GM18502 (cell line): ENCODE measurements at regions not wholly inside any gene's neighbourhood (a gene's known extent, or its start where the extent isn't known, plus 50 kb on each side); places are given as distances from the start of the nearest gene placed in this dataset.
"Not testable (repeated sequence)": the region's sequence is repeated elsewhere in the genome, so short reads cannot be mapped to it uniquely, and the experiment has no call there.

ENCODE experiments used
- ATAC-seq: cut with Tn5 transposase; IDR thresholded peaks from one replicate; pipeline ENCODE4 v1.9.1; 2021; ENCODE audit warnings: mild to moderate bottlenecking; ENCODE audit not compliant: unreplicated experiment, poor library complexity

- no peak for ATAC-seq
These were observed 134.9 kb downstream of the SAMD9 start for GRCh38 chr7:92982928-92983327.

GRCh38 chr7:92976931-92977330 is 140.6 kb upstream of the CDK6 start:
- no peak for ATAC-seq

- no peak for ATAC-seq
These were observed 137.6 kb upstream of the CDK6 start for GRCh38 chr7:92973974-92974373.

DNA sequence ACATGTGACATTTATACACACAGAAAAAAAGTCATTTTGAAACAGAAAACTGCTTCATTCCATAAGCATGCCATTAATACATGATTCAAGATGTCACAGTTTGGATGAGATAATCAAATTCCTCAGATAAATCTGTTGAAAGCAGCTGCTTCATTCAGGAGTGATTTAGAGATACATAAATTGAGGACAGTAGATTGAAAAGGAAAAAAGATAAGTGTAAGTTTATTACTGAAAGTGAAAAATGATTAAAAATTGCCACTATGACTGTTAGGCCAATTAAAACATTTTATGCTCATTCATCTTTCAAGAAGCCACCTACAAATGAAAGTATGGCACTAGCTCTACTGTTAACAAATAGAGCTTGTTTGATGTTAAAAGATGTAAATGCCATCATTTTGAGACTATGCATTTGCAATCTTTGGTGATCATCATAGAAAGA is 136.9 kb upstream of the CDK6 start:
- no peak for ATAC-seq

- no peak for ATAC-seq
These were observed 136.1 kb upstream of the CDK6 start for GRCh38 chr7:92972441-92972840.

- no peak for ATAC-seq
These were observed 132.7 kb upstream of the CDK6 start for GRCh38 chr7:92969061-92969460.

DNA sequence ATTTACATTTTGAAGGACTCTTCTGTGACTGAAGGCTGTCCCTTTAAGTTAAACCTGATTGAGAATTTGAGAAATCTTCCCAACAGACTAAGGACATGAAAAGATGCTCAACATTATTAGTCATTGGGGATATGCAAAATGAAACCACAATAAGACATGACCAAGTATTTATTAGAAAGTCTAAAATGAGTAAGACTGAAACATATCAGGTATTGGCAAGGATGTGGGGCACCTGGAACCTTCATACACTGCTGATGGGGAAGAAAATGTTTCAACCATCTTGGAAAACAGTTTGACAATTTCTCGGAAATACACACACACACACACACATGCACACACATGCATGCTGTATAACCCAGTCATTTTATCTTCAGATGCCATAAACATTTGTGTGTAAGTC is 132.1 kb upstream of the CDK6 start:
- peak; percentile 80 for ATAC-seq

GRCh38 chr7:92967238-92967637 is 130.9 kb upstream of the CDK6 start:
- no peak for ATAC-seq

DNA sequence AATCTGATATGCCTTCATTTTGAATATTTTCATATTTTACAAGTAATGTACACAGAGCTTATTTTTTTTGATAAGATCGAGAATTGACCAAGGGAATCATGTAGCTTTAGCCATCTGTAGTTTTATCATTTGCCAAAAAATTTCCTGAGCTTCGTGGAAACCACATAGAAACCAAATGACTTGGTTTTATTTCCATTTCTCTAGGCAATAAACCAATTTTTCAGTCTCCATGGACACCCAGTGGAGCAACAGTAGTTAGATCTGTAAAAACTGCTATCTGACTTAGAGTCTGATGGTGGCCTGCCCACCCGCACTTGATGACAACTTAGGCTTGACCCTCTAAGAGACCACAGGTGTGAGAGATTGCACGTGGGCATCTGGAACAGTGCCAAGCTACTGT is 127.8 kb upstream of the CDK6 start:
- no peak for ATAC-seq

GRCh38 chr7:92963566-92963965 is 127.2 kb upstream of the CDK6 start:
- no peak for ATAC-seq

GRCh38 chr7:92961961-92962360 is 125.6 kb upstream of the CDK6 start:
- no peak for ATAC-seq

DNA sequence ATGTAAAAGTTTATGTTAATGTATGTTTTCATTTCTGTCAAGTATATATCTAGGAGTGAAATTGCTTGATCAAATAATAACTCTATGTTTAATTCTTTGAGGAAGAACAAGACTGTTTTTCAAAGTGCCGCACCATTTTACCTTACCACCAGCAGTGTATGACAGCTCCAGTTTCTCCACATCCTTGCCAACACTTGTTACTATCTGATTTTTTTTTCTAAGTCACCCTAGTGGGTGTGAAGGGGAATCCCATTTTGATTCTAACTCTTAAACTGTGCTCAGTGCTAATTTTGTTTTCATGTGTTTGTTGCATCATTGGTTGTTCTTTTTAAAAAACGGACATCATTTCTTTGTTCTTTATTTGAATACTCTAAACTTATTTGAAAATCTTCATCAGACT is 120.2 kb upstream of the CDK6 start:
- ATAC-seq: no peak

GRCh38 chr7:92955081-92955480 is 118.7 kb upstream of the CDK6 start:
- ATAC-seq: no peak

- no peak for ATAC-seq
These were observed 117.3 kb upstream of the CDK6 start for GRCh38 chr7:92953657-92954056.

- no peak for ATAC-seq
These were observed 113.4 kb upstream of the CDK6 start for GRCh38 chr7:92949748-92950147.

GRCh38 chr7:92945840-92946239 is 109.5 kb upstream of the CDK6 start:
- no peak for ATAC-seq

GRCh38 chr7:92944633-92945032 is 108.3 kb upstream of the CDK6 start:
- no peak for ATAC-seq

- ATAC-seq: not testable (repeated sequence)
These were observed 106.3 kb upstream of the CDK6 start for GRCh38 chr7:92942706-92943105.

DNA sequence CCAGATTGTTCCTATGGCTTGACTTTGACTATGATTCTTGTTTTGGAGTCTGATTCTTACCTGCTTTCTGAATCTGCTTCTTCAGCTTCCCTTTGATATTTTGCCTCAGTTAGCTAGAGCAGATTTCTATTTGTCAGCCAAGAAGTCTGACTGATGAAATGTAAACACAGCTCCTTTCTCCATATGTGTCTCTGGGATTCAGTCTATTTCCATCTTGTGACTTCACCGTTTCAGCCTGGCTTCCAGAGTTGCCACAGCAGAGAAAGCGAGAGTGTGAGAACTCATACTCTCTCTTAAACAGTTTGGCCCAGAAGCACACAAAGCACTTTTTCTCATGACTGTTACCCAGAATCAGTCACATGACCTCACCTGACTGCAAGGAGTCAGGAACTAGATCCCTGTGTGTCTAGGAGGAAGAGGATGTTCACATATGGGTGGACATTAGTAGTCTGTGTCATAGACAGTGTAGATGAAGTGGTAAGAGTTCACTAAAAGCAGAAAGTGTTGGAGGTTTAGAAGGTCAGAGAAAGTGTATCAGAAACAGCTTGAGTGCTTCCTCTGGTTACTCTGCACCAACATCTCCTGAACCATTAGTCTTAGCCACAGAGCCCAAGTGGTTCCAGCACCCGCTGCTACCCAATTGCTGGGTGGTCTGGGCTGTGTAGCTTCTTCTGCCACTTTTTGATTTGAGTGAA is 103.4 kb upstream of the CDK6 start:
- no peak for ATAC-seq

- no peak for ATAC-seq
These were observed 97.7 kb upstream of the CDK6 start for GRCh38 chr7:92934096-92934495.

DNA sequence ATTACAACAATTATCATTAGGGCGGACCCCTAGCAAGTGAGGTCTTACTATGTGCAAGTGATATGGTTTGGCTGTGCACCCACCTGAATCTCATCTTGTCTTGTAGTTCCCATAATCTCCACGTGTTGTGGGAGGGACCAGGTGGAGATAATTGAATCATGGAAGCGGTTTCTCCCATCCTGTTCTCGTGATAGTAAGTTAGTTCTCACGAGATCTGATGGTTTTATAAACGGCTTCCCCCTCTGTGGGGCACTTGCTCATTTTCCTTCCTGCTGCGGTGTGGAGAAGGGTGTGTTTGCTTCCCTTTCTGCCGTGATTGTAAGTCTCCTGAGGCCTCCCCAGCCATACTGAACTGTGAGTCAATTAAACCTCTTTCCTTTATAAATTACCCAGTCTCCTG is 96.1 kb upstream of the CDK6 start:
- ATAC-seq: no peak

GRCh38 chr7:92930404-92930803 is 94.0 kb upstream of the CDK6 start:
- no peak for ATAC-seq

- no peak for ATAC-seq
These were observed 90.3 kb upstream of the CDK6 start for GRCh38 chr7:92926697-92927044.
